ENCODE measurements at regions not wholly inside any gene's neighbourhood (a gene's known extent, or its start where the extent isn't known, plus 50 kb on each side); places are given as distances from the start of the nearest gene placed in this dataset.

DNA sequence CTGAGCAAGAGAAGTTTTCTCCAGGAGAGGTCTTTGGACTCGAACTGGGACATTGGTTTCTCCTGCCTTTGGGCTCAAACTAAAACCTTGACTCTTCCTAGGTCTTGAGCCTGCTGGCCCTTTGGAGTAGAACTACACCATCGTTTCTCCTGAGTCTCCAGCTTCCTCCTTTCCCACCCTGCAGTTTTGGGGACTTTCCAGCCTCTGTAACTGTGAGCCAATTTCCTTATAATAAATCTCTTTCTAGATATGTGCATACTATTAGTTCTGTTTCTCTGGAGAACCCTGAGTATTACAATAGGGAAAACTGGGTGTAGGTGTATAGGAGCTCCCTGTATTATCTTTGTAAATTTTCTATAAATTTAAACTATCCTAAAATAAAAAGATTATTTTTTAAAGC, 219.8 kb upstream of the AGAP1 start:
- no peak overlapping the region for H3K4me3 ChIP-seq (ENCODE audit: low read depth, poor library complexity, severe bottlenecking)
- no peak for DNase-seq (ENCODE audit: low spot score in 2 of 2)
- 42 to 47% methylated on average over 2 of the region's 2 CpGs for WGBS, 2 donors
- intact Hi-C loops (cut with DNase I; ENCODE audit: low total_unique reads): no loop called here
- TF ChIP-seq, protein P1, sequence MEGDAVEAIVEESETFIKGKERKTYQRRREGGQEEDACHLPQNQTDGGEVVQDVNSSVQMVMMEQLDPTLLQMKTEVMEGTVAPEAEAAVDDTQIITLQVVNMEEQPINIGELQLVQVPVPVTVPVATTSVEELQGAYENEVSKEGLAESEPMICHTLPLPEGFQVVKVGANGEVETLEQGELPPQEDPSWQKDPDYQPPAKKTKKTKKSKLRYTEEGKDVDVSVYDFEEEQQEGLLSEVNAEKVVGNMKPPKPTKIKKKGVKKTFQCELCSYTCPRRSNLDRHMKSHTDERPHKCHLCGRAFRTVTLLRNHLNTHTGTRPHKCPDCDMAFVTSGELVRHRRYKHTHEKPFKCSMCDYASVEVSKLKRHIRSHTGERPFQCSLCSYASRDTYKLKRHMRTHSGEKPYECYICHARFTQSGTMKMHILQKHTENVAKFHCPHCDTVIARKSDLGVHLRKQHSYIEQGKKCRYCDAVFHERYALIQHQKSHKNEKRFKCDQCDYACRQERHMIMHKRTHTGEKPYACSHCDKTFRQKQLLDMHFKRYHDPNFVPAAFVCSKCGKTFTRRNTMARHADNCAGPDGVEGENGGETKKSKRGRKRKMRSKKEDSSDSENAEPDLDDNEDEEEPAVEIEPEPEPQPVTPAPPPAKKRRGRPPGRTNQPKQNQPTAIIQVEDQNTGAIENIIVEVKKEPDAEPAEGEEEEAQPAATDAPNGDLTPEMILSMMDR (IDR thresholded peaks at IDR 0.05): no peak
- no peak for TF ChIP-seq POLR2A (IDR thresholded peaks at IDR 0.05)

DNA sequence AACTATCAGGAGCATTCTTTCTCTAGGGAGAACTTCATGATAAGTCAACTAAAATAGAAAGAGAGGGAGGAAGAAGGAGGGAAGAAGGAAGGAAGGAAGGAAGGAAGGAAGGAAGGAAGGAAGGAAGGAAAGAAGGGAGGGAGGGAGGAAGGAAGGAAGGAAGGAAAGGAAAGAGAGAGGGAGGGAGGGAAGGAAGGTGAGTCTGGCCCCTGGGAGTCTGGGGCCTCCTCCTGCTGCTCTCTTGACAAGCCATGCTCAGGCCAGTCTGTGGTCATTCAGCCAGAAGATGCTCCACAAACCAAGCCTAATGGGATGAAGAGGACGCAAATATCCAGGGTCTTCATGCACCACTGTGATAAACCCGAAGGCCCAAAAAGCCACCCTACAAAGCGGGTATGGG, 216.4 kb upstream of the AGAP1 start:
- 97 to 100% methylated on average over 3 of the region's 3 CpGs for WGBS, 2 donors

DNA sequence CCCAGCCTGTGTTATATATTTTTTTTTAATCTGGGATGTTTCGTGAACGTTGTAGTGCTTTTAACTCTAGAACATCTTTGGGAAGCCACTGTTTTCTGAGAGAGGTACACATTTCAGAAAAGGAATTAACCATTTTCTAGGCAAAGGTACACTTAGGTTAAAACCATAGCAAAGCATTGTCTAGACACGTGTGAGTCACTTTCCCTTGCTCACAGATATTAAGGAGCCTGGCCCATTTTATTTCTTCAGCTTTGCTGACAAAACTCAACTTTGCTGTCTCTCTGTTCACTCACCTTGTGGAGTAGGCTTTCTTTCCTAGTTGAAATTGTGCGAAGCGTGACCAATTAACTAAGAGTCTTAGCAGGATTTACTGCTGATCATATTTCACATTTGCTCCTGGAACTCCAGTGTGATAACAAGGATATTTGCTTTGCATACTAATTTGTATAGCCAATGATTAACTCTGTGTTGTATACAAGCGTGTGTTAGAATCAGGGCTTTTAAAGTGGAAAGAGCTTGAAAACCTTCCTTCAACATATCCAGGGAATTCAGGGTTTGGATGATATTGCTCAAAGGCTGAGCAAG, 215.0 kb upstream of the AGAP1 start:
- no peak for DNase-seq (ENCODE audit: low spot score in 2 of 2)
- TF ChIP-seq, protein P1 (IDR thresholded peaks at IDR 0.05): no peak
- intact Hi-C loops (cut with DNase I; ENCODE audit: low total_unique reads): no loop called here
- 90 to 91% methylated on average over 6 of the region's 6 CpGs for WGBS, 2 donors
- H3K4me3 ChIP-seq (ENCODE audit: low read depth, poor library complexity, severe bottlenecking): no peak overlapping the region

More for the DNA sequence above, 216.4 kb upstream of the AGAP1 start:
- no peak overlapping the region for H3K4me3 ChIP-seq (ENCODE audit: low read depth, poor library complexity, severe bottlenecking)
- TF ChIP-seq, protein P1 (IDR thresholded peaks at IDR 0.05): no peak
- TF ChIP-seq POLR2A (IDR thresholded peaks at IDR 0.05): no peak
- intact Hi-C loops (cut with DNase I; ENCODE audit: low total_unique reads): no loop called here
- no peak for DNase-seq (ENCODE audit: low spot score in 2 of 2)

DNA sequence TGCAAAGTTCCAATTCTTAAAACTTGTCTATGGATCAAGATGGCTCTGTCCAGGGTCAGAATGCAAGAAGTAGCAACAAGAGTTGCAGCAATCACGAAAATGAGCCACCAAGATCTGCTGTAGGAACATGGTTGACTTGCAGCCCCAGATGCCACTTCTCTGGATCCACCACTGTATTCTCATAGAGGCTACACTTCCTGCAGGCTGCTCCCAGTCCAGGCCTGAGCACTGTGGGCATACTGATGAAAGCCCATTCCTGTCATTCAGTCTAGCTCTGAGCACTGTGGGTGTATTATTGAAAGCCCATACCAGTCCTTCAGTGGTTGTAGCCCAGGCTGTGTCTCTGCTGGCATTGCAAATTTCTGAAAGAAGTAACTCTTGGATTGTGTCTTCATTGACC, 213.9 kb upstream of the AGAP1 start:
- intact Hi-C loops (cut with DNase I; ENCODE audit: low total_unique reads): no loop called here
- no peak for DNase-seq (ENCODE audit: low spot score in 2 of 2)
- no peak for TF ChIP-seq POLR2A (IDR thresholded peaks at IDR 0.05)
- TF ChIP-seq, protein P1 (IDR thresholded peaks at IDR 0.05): no peak
- WGBS, 2 donors: 86 to 95% methylated on average over 1 of the region's 1 CpG
- H3K4me3 ChIP-seq (ENCODE audit: low read depth, poor library complexity, severe bottlenecking): no peak overlapping the region

DNA sequence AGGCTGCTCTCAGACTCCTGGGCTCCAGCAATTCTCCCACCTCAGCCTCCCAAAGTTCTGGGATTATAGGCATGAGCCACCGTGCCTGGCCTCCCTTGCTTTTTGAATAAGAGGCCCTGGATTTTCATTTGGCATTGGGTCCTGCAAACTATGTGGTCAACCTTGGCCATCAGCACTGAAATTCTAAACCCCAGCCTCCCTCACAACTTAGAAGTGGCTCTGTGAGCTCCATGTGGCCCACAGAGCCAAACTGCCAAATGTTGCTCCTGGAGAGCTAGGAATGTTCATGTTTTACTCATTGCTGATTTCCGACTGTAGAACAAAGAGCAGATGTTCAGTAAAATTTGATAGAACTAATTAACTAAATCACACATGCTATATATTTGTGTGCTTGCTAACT, 210.6 kb upstream of the AGAP1 start:
- WGBS, 2 donors: 76 to 80% methylated on average over 2 of the region's 2 CpGs
- no peak for DNase-seq (ENCODE audit: low spot score in 2 of 2)
- H3K4me3 ChIP-seq (ENCODE audit: low read depth, poor library complexity, severe bottlenecking): no peak overlapping the region
- TF ChIP-seq POLR2A (IDR thresholded peaks at IDR 0.05): no peak
- TF ChIP-seq, protein P1 (IDR thresholded peaks at IDR 0.05): no peak
- intact Hi-C loops (cut with DNase I; ENCODE audit: low total_unique reads): no loop called here
